DMS 273 (cell line): ENCODE measurements at regions not wholly inside any gene's neighbourhood (a gene's known extent, or its start where the extent isn't known, plus 50 kb on each side); places are given as distances from the start of the nearest gene placed in this dataset.
A peak's percentile ranks its signal among the peaks of the same experiment; 100 is the strongest.
"Not testable (repeated sequence)": the region's sequence is repeated elsewhere in the genome, so short reads cannot be mapped to it uniquely, and the experiment has no call there.

Experiments used
- DNase-seq: peaks from one replicate; lab custom pipeline; 2025; ENCODE audit not compliant: unreplicated experiment; lab: John Stamatoyannopoulos, UW

DNA sequence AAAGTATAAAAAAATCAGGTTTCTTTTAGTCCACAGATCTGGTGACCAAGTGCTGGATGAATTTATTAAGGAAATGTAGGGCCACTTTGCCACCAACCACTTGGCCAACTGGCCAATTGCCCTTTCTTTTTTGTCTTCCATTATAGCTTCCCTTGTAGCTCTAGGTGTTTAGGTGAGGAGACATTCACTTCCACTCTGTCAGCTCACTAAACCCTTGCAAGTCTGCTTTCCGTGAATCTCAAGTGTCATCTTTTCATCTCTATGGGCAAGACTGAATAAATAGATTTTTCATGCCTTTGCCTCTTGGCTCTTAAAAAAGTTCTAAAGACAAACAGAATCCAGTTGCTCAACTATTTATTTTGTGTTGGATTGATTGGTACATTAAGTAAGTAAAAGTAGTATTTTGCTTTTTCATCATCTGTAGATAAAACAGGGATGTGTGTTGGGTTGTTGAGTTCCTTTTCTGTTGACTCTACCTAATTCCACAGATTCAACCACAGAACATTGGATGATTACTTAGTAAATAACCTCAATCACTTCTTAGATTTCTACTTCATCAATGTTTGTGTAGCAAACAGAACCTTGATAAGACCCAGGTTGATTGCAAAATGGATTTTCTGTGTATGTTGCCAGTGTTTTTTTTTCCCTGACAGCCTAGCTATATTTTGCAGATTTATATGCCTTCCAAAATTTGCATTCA is 68.1 kb upstream of the GRXCR1 start:
- DNase-seq: no peak

DNA sequence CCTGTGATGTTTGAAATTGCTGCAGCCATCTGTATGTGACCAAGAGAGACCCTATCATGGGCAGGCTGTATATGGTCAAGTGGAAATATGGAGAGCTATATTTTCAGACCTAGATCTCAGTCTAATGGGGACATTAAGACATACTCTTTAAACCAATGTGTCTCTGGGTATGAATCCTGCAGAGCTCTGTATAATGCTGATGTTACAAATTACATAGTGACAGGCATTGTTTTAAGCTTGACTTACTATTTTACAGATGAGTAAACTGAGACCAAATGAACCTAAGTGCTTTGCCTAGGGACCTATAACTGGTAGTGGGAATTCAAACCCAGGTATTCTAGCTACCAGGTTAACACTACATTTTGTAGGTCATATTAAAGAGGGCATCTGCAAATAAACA is 71.3 kb upstream of the GRXCR1 start:
- no peak for DNase-seq

DNA sequence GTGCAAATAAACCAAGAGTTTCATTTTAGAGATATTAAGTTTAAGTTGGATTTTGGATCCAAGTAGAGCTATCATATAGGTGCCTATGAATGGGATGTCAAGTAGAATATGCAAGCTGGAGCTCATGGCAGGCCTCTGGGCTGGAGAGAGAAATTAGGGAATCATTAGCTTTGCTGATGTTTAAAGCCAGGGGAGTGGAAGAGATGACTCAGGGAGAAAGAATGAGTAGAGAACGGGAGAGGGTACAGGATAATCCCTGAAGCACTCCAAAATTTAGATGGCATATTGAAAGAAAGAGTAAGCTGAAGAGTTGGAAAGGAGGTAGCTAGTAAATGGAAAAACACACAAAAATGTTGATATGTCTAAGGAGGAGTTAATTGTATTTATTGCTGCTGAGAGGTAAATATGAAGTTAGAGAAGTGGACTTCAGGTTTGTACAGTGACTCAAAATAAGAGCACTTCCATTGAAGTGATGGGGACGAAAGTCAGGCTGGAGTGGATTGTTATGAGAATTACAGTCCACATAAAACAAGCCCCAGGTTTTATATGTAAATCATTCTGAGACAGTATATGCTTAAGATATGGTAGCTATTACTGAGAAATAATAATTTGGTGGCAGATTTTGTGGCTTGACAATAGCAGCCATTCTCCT is 72.5 kb upstream of the GRXCR1 start:
- DNase-seq: no peak

DNA sequence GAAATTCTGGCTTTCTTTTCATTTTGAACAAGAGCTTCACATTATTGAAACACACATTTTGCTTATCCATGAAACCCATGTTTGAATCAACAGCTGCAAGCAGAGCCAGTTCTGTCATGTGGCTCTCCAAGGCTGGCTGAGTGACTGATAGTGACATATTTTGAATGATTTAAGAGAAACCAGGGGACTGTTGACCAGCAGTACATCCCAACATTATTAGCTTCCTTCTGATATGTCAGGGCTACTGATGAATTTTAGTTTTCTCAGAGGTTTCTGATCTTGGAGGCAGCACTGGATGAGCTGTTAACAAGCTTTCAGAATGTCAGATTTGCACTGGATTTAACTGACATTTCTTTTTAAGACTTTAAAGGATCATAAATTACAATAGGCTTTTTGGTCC is 74.6 kb upstream of the GRXCR1 start:
- DNase-seq: no peak

DNA sequence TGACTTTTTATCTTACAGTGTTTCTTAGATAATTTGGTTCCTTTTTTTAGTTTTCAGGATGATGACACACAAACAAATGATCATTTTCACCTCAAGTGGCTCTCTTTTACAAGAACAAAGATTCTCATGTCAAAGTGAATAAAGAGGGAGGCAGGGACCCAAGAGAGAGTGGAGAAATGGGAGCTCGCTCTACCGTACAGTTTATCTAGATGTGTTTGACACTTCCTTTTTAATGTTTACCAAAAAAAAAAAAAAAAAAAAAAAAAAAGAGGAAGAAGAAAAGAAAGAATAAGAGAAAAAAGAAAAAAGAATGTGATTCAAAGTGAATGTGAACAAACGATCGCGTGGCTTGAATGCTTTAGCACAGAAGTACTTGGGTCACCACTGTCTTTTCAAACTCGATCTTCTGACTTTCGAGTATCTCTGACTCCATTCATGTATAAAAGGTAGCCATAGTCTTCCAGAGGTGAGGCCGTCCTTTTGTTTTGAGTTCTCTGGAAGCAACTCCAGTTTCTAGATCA is 75.6 kb upstream of the GRXCR1 start:
- DNase-seq: no peak

DNA sequence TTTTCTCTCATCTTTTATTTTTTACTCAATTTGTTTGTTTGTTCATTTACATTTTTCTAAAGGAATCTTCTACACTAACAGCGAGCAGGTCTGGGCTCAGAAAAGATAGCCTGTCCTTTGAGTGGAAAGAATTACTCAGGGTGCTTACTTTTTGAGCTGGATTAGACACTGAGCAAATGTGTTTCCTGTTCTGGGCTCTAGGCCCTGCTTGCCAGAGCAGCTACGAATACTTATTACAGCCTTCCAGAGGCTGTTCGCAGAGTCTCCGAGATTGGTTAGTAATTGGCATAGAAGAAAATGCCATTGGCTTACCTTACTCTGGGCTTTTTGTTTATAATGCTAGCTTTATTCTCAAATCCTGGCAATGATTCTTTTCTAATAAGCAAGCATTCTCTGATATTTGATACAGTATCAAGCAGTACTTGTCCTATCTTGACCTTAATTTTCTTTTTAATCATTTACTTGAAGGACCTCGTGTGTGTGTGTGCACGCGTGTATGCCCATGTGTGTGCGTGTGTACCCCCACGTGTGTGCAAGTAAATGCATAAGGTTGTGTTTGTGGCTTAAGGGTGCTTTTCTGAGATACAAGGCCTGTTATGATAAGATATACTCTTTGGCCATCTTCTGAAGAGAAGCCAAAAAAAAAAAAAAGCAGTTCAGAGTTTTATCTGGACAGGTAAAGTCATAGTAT is 76.2 kb upstream of the GRXCR1 start:
- no peak for DNase-seq

DNA sequence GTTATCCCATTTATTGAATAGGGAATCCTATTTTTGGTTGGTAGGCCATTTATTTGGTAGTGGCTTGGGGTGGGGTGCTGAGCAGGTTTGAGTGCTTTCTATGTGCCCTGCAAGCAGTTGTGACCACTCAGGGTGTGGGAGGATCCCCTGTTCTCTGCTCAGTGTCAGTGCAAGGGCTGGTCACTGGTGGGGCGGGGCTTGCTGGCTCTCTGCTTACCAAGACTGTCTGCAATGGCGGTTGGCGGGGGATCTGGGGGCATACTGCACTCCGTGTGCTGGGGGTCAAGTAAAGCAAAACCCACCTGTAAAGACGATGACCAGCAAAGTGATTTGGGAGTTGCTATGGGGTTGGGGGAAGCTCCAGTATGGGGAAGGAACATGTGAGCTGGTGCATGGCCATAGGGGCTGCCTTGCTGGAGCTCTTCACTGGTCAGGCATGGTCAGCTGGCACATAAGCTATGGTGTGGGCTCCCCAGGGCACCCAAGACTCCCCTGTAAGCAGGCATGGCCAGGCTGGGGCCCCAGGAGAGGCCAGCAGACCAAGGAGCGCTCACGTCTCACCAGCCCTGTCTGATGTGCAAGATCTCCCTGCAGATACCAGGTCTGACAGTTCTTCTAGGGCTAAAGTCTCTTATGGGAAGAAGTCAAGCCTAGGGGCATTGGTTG is 83.0 kb upstream of the GRXCR1 start:
- DNase-seq: no peak

DNA sequence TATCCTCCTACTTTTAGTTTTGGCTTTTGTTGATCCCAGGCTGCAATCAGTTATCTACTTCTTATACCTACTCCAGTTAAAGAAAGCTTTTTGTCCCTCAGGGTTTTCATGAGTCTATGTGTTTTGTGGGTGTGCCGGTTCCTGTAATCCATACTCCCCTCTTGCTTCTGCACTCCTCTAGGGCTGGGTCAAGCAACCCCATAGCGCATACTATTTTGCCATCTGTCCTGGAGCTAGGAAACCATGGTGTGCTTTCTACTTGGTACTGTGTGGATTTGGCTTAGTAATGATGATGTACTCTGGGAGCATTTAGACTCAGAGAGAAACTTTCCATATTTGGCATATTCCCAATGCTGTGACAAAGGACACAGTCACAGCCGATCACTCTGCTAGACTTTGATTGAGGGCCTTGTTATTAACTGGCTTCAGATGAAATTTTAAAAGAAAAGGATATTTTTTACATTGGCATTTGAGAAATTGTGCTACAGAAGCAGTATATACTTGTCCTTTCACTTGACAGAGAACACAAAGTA is 86.1 kb upstream of the GRXCR1 start:
- DNase-seq: no peak

DNA sequence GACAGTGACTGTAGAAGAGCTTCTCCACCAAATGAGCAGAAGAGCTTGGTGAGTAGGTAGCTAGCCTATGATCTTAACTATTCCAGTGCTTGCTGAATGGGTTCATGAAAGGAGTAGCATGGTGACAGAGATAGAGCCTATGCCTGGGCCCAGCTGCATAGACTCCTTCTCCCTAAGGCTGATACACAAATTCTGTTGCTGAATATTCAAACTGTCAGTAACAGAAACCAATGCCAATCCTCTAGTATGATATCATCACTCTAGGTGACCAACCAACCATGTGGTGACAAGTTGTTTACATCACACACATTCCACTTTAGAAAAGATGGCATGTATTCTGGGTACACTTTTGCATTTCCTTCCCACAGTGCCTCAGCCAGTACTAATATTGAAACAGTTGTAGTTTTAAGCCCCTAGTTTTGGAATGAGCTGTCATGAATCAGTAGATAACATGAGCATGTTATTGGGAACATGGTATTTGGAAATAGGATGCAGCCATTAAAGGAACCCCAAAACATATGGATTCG is 103.4 kb upstream of the GRXCR1 start:
- no peak for DNase-seq

DNA sequence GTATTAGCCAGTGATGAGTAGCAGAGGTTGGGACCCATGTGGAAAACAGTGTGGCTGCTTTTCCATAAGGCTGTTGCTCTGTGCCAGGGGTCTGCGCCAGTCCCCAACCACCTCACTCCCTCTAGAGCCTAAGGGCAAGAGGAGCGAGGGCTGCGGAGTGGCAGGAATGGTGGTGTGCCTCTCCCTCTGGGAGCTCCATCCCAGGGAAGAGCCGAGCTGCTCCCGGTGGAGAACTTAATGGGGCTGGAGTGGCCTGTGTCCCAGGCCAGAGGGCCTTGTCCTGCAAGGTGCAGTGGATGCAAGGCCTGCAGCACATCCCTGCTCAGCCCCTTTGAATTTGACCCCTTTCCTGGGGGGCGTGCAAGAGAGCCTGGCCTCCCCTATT is 105.4 kb upstream of the GRXCR1 start:
- no peak for DNase-seq

DNA sequence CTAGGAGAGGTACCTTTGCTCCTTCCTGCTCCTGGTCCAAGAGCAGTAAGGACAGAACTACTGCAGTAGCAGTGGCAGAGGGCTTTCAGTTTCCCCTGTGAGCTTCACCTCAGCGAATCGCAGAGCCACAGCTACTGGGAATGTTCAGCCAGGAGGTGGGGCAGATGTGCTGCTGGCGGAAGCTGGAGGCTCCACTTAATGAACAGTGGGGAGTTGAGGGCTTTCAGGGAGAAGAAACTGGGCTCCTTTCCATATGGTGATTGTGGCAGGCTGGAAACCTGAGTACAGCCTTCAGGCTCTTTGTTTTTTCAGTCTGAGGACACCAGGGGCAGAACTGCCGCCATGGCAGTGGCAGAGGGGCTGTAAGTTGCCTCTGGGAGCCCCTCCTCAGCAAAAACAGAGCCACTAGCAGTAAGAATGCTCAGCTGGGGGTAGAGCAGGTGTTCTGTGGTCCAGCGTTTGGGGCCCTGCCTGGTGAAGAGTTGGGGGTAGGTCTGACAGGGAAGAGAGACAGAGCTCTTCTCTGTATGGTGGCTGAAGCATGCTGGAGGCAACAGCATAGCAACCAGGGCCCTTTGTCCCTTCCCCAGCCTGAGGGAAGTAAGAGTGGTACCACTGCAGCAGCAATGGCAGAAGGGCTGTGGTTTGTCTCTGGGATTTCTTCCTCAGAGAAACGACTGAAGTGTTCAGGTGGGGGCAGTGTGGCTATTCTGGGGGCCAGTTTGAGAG is 106.0 kb upstream of the GRXCR1 start:
- DNase-seq: peak; percentile 76

DNA sequence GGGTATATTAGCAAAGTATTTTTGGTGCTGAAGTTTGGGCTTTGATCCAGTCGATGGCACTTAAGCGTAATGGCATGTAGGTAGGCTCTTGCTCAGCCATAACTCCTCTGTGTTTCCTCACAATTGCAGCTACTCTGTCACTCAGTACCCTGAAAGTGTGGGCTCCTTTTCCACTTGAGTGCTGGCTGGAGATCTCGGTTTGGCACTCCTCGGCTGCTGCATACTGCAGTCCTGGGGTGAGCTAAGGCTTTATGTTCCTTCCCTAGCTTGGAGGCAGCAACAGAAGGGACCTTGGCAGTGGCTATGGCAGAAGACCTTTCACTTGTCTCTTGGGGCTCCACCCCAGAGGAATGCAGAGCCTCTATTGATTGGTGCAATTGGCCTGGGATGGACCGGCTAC is 106.7 kb upstream of the GRXCR1 start:
- DNase-seq: no peak

DNA sequence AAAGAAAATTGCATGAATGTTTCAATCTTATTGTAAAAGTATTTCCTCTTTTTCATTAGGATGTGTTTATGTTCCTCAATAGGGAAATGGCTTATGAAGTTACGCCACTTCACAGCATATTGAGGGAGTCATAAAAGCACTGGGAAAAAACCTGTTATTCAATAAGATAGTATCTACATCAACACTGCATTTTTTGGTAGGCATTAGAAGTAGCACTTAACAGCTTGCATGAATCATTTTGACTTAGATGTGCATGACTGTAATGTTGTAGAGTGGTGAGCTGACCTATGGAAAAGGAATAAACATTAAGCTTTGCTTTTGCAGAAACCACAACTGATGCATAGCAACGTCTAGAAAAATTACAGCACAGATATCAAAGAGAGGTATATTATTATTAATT is 111.2 kb upstream of the GRXCR1 start:
- DNase-seq: no peak

DNA sequence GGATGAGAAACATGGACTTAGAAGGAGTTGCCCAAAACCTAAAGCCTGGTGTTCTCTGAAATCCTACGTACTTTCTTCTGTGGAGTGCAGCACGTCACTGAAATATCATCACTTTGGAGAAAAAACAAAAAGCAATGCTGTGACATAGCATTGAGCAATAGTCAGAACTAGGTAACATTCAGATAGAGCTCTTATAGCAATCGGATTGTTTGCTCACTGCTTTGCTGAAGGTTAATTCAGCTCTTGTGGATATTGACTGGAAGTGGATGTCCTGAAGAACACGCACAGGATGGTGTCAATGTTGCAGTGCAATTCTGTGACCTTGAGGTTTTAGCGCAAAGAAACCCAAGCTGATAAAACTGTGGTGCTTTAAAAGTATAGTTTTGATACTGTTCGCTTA is 114.2 kb upstream of the GRXCR1 start:
- no peak for DNase-seq

DNA sequence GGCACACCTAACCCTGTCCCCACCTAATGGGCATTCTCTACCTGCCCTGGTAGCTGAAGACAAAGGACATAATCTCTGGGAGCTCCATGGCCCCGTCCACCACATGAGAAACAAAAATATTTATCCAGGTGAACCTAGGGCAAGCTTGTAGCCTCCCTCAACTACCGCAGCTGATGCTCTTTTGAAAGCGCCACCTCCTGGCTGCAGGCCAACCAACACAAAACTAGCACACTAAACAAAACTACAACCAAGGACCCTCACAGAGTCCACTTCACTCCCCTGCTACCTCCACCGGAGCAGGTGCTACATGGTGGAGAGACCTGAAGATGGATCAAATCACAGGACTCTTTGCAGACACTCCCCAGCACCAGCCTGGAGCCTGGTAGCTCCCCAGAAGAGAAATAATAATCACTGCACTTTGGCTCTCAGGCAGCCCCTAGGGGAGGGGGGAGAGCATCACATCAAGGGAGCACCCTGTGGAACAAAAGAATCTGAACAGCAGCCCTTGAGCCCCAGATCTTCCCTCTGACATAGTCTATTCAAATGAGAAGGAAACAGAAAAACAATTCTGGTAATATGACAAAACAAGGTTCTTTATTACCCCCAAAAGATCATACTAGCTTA is 111.3 kb upstream of the ATP8A1 start:
- no peak for DNase-seq

DNA sequence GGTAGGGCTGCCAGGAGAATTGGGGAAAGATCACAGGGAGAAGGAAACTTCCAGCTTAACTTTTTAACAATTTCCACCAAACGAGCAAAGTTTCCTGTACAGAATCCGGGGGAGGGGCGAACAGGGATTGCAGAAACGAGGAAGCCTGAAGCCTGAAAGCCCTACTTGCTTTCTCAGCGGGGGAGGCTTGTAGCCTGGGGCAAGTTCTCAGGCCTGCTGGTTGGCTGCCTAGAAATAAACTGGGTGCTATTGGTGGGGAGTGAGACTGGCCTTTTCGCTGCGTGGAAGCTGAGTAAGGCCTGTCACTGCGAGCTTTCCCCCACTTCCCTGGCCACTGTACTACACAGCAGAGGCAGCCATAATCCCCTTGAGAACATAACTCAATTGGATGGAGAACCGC is 110.8 kb upstream of the ATP8A1 start:
- no peak for DNase-seq

DNA sequence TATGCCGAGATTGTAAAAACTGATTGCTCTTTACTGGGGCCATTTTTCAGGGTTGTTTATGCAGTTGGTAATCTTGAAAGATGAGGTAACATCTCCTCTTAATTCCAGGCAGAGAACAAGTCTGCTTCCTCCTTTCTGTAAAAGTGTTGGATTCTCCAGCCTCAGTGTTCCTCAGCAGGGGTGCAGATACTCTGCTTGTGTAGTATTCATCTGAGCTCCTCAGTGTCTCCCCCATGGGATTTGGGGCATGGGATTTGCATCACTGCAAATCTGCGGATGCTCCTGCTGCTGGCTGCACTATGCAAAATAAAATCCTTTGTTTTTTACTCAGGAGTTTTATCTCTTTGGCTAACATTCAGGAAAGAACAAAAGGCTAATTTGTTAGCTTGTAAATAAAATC is 104.9 kb upstream of the ATP8A1 start:
- DNase-seq: no peak

DNA sequence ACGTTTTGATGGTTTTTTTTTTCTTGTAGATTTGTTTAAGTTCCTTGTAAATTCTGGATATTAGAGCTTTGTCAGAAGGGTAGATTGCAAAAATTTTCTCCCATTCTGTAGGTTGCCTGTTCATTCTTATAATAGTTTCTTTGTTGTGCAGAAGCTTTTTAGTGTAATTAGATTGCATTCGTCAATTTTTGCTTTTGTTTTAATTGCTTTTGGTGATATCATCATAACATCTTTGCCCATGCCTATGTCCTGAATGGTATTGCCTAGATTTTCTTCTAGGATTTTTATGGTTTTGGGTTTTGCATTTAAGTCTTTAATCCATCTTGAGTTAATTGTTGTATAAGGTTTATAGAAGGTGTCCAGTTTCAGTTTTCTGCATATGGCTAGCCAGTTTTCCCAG is 98.1 kb upstream of the ATP8A1 start:
- not testable (repeated sequence) for DNase-seq

DNA sequence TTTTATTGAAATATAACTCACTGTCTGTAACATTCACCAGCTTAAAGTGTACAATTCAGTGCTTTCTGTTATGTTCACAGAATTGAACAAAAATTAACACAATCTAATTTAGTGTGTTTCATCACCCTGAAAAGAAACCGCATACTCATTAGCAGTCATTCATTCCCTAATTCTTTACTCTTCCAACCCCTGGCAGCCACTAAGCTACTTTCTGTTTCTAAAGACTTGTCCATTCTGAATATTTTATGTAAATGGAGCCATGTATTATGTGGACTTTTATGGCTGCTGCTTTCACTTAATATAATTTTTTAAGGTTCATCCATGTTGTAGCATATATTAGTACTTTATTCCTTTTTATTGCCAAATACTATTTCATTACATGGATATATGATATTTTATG is 94.7 kb upstream of the ATP8A1 start:
- no peak for DNase-seq

DNA sequence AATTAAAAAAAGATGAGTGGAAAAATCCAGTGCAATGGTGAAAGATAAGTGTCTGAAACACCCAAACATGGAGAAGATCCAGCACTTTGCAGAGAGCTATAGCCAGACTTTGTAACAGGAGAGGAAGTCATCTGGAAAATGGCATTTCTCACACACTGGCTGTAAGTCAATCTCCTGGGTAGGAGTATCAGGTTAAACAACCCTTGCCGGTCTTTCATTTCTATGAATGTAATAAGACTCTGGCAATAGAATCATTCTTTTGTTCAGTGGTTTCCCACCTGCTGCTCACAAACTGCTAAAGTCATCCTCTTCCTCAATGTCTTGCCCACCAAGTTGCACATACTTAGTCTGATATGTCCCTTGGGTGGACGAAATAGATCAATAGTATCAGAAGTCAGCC is 94.0 kb upstream of the ATP8A1 start:
- DNase-seq: peak; percentile 3
